Mesothelial cell of epicardium (in vitro differentiated cells): ENCODE measurements at regions not wholly inside any gene's neighbourhood (a gene's known extent, or its start where the extent isn't known, plus 50 kb on each side); places are given as distances from the start of the nearest gene placed in this dataset.

Experiments used
- DNase-seq, 2 experiments: peaks; one replicate each; pipeline ENCODE4 v3.0.0; 2021; ENCODE audit warnings: low spot score in 2 of 2; ENCODE audit not compliant: unreplicated experiment in 2 of 2
- H3K27ac Mint-ChIP-seq: 2 replicates; pipeline ENCODE4 v1.8.0; 2021; ENCODE audit warnings: mixed read lengths
- H3K27me3 Mint-ChIP-seq: 2 replicates; pipeline ENCODE4 v1.8.0; 2021; ENCODE audit warnings: low read depth, mixed read lengths
- H3K36me3 Mint-ChIP-seq: 2 replicates; pipeline ENCODE4 v1.8.0; 2021; ENCODE audit warnings: mixed read lengths
- H3K4me1 Mint-ChIP-seq: 2 replicates; pipeline ENCODE4 v1.8.0; 2021; ENCODE audit warnings: mixed read lengths
- H3K4me3 Mint-ChIP-seq: 2 replicates; pipeline ENCODE4 v1.8.0; 2021; ENCODE audit warnings: mild to moderate bottlenecking, moderate library complexity, mixed read lengths
- H3K9me3 Mint-ChIP-seq: 2 replicates; pipeline ENCODE4 v1.8.0; 2021; ENCODE audit warnings: mixed read lengths
- CTCF ChIP-seq: fragments of 200-600 bp; sonication (generic); IDR thresholded peaks from one replicate; pipeline ENCODE4 v1.5.0; 2021; ENCODE audit warnings: antibody characterized with exemption; ENCODE audit not compliant: unreplicated experiment

- TF ChIP-seq CTCF = no peak
- Mint-ChIP-seq H3K4me1 (no peaks in the 10 kb centered on the region), H3K36me3 (peaks cover 2% of the 10 kb centered on the region), H3K4me3 (no peak overlapping the region), H3K9me3 (peaks cover 16% of the 10 kb centered on the region), H3K27me3 (no peaks in the 10 kb centered on the region), H3K27ac (no peak overlapping the region)
- no peak for DNase-seq
Observed at GRCh38 chr11:69371731-69372588, 78.0 kb downstream of the MYEOV start.

GRCh38 chr11:69372589-69373250 lies 78.8 kb downstream of the MYEOV start:
- peak in 1 of 2 experiments; percentile 27 for DNase-seq
- no peak for TF ChIP-seq CTCF
- H3K4me1 Mint-ChIP-seq = no peaks in the 10 kb centered on the region
- no peak overlapping the region for H3K4me3 Mint-ChIP-seq
- H3K27me3 Mint-ChIP-seq = no peaks in the 10 kb centered on the region
- H3K27ac Mint-ChIP-seq = no peak overlapping the region
- H3K36me3 Mint-ChIP-seq = peaks cover 2% of the 10 kb centered on the region
- peaks cover 16% of the 10 kb centered on the region for H3K9me3 Mint-ChIP-seq

- Mint-ChIP-seq H3K4me1 (no peaks in the 10 kb centered on the region), H3K27me3 (no peaks in the 10 kb centered on the region), H3K9me3 (peaks cover 16% of the 10 kb centered on the region), H3K4me3 (no peak overlapping the region), H3K27ac (no peak overlapping the region), H3K36me3 (peaks cover 2% of the 10 kb centered on the region)
- no peak for DNase-seq
- no peak for TF ChIP-seq CTCF
Observed at GRCh38 chr11:69373251-69373635, 79.3 kb downstream of the MYEOV start.

- peaks cover 2% of the 10 kb centered on the region for H3K27me3 Mint-ChIP-seq
- DNase-seq = peak in 1 of 2 experiments; percentile 36
- no peak overlapping the region for H3K27ac Mint-ChIP-seq
- no peak for TF ChIP-seq CTCF
- H3K4me3 Mint-ChIP-seq = no peak overlapping the region
- no peaks in the 10 kb centered on the region for H3K4me1 Mint-ChIP-seq
- peaks cover 7% of the 10 kb centered on the region for H3K9me3 Mint-ChIP-seq
- H3K36me3 Mint-ChIP-seq = peaks cover 2% of the 10 kb centered on the region
Observed at GRCh38 chr11:69374110-69374945, 80.4 kb downstream of the MYEOV start.

GRCh38 chr11:69374946-69375310 lies 81.0 kb downstream of the MYEOV start:
- Mint-ChIP-seq H3K9me3 (peaks cover 2% of the 10 kb centered on the region), H3K27ac (no peak overlapping the region), H3K27me3 (peaks cover 2% of the 10 kb centered on the region), H3K4me1 (no peaks in the 10 kb centered on the region), H3K4me3 (no peak overlapping the region), H3K36me3 (peaks cover 2% of the 10 kb centered on the region)
- DNase-seq = no peak
- TF ChIP-seq CTCF = no peak
